ENCODE measurements at regions not wholly inside any gene's neighbourhood (a gene's known extent, or its start where the extent isn't known, plus 50 kb on each side); places are given as distances from the start of the nearest gene placed in this dataset.

DNA sequence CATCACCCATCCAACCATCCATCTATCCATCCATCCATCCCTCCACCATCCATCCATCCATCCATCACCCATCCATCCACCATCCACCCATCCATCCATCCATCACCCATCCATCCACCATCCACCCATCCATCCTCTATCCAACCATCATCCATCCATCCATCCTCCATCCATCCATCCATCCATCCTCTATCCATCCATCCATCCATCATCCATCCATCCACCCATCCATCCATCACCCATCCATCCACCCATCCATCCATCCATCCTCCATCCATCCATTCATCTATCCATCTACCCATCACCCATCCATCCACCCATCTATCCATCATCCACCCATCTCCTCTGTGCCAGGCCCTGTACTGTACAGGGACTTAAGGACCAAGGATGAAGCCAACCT is 62.2 kb upstream of the WNT11 start:
- TF ChIP-seq, protein P1, sequence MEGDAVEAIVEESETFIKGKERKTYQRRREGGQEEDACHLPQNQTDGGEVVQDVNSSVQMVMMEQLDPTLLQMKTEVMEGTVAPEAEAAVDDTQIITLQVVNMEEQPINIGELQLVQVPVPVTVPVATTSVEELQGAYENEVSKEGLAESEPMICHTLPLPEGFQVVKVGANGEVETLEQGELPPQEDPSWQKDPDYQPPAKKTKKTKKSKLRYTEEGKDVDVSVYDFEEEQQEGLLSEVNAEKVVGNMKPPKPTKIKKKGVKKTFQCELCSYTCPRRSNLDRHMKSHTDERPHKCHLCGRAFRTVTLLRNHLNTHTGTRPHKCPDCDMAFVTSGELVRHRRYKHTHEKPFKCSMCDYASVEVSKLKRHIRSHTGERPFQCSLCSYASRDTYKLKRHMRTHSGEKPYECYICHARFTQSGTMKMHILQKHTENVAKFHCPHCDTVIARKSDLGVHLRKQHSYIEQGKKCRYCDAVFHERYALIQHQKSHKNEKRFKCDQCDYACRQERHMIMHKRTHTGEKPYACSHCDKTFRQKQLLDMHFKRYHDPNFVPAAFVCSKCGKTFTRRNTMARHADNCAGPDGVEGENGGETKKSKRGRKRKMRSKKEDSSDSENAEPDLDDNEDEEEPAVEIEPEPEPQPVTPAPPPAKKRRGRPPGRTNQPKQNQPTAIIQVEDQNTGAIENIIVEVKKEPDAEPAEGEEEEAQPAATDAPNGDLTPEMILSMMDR (IDR thresholded peaks at IDR 0.05) = no peak
- TF ChIP-seq, protein P2, sequence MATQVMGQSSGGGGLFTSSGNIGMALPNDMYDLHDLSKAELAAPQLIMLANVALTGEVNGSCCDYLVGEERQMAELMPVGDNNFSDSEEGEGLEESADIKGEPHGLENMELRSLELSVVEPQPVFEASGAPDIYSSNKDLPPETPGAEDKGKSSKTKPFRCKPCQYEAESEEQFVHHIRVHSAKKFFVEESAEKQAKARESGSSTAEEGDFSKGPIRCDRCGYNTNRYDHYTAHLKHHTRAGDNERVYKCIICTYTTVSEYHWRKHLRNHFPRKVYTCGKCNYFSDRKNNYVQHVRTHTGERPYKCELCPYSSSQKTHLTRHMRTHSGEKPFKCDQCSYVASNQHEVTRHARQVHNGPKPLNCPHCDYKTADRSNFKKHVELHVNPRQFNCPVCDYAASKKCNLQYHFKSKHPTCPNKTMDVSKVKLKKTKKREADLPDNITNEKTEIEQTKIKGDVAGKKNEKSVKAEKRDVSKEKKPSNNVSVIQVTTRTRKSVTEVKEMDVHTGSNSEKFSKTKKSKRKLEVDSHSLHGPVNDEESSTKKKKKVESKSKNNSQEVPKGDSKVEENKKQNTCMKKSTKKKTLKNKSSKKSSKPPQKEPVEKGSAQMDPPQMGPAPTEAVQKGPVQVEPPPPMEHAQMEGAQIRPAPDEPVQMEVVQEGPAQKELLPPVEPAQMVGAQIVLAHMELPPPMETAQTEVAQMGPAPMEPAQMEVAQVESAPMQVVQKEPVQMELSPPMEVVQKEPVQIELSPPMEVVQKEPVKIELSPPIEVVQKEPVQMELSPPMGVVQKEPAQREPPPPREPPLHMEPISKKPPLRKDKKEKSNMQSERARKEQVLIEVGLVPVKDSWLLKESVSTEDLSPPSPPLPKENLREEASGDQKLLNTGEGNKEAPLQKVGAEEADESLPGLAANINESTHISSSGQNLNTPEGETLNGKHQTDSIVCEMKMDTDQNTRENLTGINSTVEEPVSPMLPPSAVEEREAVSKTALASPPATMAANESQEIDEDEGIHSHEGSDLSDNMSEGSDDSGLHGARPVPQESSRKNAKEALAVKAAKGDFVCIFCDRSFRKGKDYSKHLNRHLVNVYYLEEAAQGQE (IDR thresholded peaks at IDR 0.05; ENCODE audit: insufficient read depth in 1 of 2, low read depth in 2 of 2, low read length in 1 of 2) = no peak
- no peak for TF ChIP-seq POLR2AphosphoS5 (IDR thresholded peaks at IDR 0.05; ENCODE audit: low read depth, low read length)
